ENCODE measurements at regions not wholly inside any gene's neighbourhood (a gene's known extent, or its start where the extent isn't known, plus 50 kb on each side); places are given as distances from the start of the nearest gene placed in this dataset.

GRCh38 chr14:22147716-22148115 is 441.3 kb downstream of the DAD1 start:
- in situ Hi-C loops (cut with HindIII; ENCODE audit: low pct_unique_long_range_greater_than_20kb, low sequenced_read_pairs), result no loop called here
- no peak for DNase-seq (ENCODE audit: low read depth in 1 of 2, low spot score in 1 of 2)
- TF ChIP-seq JUND (IDR thresholded peaks at IDR 0.05; ENCODE audit: low read depth), result no peak

DNA sequence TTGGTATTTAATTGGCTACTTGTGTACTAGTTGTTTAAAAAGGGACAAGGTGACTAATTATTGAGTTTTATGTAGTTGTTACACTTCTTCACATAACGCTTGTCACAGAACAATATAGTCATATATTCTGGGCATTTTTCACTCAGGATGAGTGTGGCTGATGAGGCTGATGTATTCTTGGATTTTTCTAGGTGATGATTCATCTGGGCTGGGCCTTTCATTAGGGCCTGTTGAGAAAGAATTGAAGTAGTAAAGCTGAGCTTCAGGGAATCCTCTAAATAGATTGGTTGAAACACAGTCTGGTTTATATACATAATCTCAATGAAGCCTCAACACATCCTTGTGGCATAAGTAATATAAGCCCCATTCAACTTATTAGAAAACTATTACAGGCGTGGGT is 445.7 kb downstream of the DAD1 start:
- no peak for TF ChIP-seq JUND (IDR thresholded peaks at IDR 0.05; ENCODE audit: low read depth)
- in situ Hi-C loops (cut with HindIII; ENCODE audit: low pct_unique_long_range_greater_than_20kb, low sequenced_read_pairs), result no loop called here
- DNase-seq (ENCODE audit: low read depth in 1 of 2, low spot score in 1 of 2), result no peak

- no peak for TF ChIP-seq JUND (IDR thresholded peaks at IDR 0.05; ENCODE audit: low read depth)
- no peak for DNase-seq (ENCODE audit: low read depth in 1 of 2, low spot score in 1 of 2)
- in situ Hi-C loops (cut with HindIII; ENCODE audit: low pct_unique_long_range_greater_than_20kb, low sequenced_read_pairs), result no loop called here
These were observed 448.4 kb downstream of the DAD1 start for GRCh38 chr14:22140633-22141032.

GRCh38 chr14:22131749-22132476 is 457.1 kb downstream of the DAD1 start:
- TF ChIP-seq JUND (IDR thresholded peaks at IDR 0.05; ENCODE audit: low read depth), result no peak
- in situ Hi-C loops (cut with HindIII; ENCODE audit: low pct_unique_long_range_greater_than_20kb, low sequenced_read_pairs), result no loop called here
- DNase-seq (ENCODE audit: low read depth in 1 of 2, low spot score in 1 of 2), result no peak

- no peak for DNase-seq (ENCODE audit: low read depth in 1 of 2, low spot score in 1 of 2)
- in situ Hi-C loops (cut with HindIII; ENCODE audit: low pct_unique_long_range_greater_than_20kb, low sequenced_read_pairs), result no loop called here
- TF ChIP-seq JUND (IDR thresholded peaks at IDR 0.05; ENCODE audit: low read depth), result no peak
These were observed 450.5 kb upstream of the OR4E1 start for GRCh38 chr14:22124073-22124613.

GRCh38 chr14:22122829-22123560 is 449.4 kb upstream of the OR4E1 start:
- TF ChIP-seq JUND (IDR thresholded peaks at IDR 0.05; ENCODE audit: low read depth), result no peak
- no peak for DNase-seq (ENCODE audit: low read depth in 1 of 2, low spot score in 1 of 2)
- in situ Hi-C loops (cut with HindIII; ENCODE audit: low pct_unique_long_range_greater_than_20kb, low sequenced_read_pairs), result no loop called here

DNA sequence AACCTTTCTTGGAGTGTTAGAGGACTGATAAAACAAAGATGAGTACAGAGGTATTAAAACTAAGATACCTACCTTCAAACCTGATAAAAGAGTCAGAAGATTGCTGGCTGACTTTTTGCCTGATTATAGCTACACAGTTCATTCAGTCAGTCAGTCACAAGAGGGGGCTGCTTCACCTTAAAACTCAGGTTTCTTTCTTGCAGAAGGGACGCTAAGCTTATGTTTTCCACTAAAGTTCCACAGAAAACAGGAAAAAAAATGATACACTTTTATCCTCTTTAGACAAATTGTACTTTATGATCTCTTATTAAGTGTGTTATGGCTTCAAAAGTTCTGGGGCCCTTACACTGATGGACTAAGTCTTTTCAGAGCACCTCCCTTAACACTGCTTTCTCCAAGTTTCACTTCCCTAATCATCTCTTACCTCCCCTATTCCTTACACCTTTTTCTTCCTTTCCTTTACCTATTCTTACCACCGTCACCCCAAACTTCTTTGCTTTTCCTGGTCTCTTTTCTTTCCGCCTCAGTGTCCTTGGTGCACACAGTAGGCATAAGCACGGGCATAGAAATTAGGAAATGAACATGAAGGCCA is 448.7 kb upstream of the OR4E1 start:
- DNase-seq (ENCODE audit: low read depth in 1 of 2, low spot score in 1 of 2), result peak in 1 of 2 experiments; percentile 15
- in situ Hi-C loops (cut with HindIII; ENCODE audit: low pct_unique_long_range_greater_than_20kb, low sequenced_read_pairs), result no loop called here
- no peak for TF ChIP-seq JUND (IDR thresholded peaks at IDR 0.05; ENCODE audit: low read depth)

DNA sequence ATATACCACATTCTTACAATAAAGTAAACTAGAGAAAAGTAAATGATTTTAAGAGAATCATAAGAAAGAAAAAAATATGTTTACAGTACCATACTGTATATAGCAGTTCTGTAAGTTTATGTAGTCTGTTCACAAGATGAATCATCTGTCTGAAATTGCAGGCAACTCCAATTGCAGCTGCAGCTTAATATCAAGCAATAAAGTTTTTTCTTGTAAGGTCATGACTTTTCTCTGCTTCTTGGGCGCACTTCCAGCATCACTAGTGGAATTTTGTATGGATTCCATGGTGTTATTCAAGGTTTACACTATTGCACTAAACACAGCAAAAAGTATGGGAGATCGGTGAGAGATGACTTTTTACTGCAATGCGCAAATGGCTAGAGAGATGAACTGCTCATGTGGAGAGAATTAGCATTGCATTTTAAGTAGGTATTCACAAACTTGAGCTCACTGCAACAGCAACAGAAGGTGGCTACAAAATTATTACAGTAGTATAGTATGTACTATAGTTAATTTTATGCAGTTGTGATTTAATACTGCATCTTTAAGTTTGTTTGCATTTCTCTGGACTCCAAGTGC is 445.4 kb upstream of the OR4E1 start:
- in situ Hi-C loops (cut with HindIII; ENCODE audit: low pct_unique_long_range_greater_than_20kb, low sequenced_read_pairs), result no loop called here
- no peak for TF ChIP-seq JUND (IDR thresholded peaks at IDR 0.05; ENCODE audit: low read depth)
- no peak for DNase-seq (ENCODE audit: low read depth in 1 of 2, low spot score in 1 of 2)

- TF ChIP-seq JUND (IDR thresholded peaks at IDR 0.05; ENCODE audit: low read depth), result no peak
- DNase-seq (ENCODE audit: low read depth in 1 of 2, low spot score in 1 of 2), result peak in 1 of 2 experiments; percentile 14
- in situ Hi-C loops (cut with HindIII; ENCODE audit: low pct_unique_long_range_greater_than_20kb, low sequenced_read_pairs), result no loop called here
These were observed 439.8 kb upstream of the OR4E1 start for GRCh38 chr14:22113401-22113800.

DNA sequence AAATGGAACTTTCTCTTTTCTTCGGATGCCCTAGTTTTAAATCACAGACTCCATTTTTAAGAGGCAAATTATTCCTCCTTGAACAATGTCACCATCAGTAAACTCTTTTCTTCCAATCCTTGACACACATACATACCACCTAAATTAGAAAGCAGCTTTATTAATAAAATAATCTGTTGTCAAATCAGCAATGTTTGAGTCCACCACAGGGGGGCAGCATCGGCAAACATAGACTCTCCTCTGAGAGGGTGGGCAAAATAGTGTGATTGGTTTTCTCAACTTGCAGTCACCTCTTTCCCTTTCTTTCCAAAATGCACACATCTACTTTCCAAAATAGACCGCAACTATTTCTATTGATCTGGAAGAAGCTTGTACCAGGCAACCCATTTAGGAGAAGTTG is 438.4 kb upstream of the OR4E1 start:
- in situ Hi-C loops (cut with HindIII; ENCODE audit: low pct_unique_long_range_greater_than_20kb, low sequenced_read_pairs), result no loop called here
- TF ChIP-seq JUND (IDR thresholded peaks at IDR 0.05; ENCODE audit: low read depth), result no peak
- DNase-seq (ENCODE audit: low read depth in 1 of 2, low spot score in 1 of 2), result no peak

DNA sequence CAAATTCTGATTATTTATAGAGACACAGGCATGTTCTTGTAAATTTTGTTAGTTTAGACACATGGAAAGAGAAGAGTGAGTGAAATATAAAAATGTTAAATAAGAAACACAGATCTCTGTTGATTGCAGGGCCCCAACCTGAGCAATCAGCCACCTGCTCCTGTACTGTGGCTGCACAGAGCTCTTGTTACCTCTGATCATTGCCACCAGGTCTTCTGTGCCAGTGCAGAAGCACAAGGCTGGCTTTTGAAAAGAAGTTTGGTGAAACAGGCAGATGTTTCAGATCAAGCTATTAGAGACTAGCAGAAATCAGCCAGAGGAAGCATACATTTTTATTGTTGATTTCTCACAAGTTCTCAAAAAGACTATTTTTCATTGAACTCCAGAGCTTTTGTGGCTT is 434.1 kb upstream of the OR4E1 start:
- in situ Hi-C loops (cut with HindIII; ENCODE audit: low pct_unique_long_range_greater_than_20kb, low sequenced_read_pairs), result no loop called here
- TF ChIP-seq JUND (IDR thresholded peaks at IDR 0.05; ENCODE audit: low read depth), result no peak
- DNase-seq (ENCODE audit: low read depth in 1 of 2, low spot score in 1 of 2), result no peak
